Activated CD4-positive, CD25-positive, alpha-beta regulatory T cell treated with anti-CD3 and anti-CD28 coated beads, Interleukin-2, amount 50 U/mL, for 24 hours (primary cell): ENCODE measurements at regions not wholly inside any gene's neighbourhood (a gene's known extent, or its start where the extent isn't known, plus 50 kb on each side); places are given as distances from the start of the nearest gene placed in this dataset.
"Not testable (repeated sequence)": the region's sequence is repeated elsewhere in the genome, so short reads cannot be mapped to it uniquely, and the experiment has no call there.

Experiments
- ATAC-seq, 2 donors: fragments of 150-1000 bp; cut with Tn5 transposase; one replicate each; pipeline ENCODE4 v1.10.0; 2021; ENCODE audit warnings: mild to moderate bottlenecking in 1 of 2, moderate library complexity in 1 of 2

DNA sequence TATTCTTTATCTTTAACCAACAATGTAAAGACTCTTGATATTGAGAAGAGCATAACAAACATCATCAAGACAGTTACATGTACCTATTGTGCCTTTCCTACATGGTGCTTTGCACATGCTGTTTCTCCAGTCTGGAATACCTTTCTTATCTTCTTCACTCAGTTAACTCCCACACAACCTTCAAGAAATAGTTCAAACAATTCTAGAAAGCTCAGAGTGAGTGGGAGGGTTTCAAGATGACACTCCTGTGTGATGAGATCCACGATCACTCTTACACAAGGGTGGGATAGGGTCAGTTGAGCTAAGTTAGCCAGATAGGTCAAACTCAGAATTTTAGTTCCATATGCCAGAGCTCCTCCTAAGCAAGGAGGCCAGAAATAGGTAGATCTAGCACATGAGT is 915.5 kb downstream of the NR2F1-AS1 start:
- no peak for ATAC-seq

DNA sequence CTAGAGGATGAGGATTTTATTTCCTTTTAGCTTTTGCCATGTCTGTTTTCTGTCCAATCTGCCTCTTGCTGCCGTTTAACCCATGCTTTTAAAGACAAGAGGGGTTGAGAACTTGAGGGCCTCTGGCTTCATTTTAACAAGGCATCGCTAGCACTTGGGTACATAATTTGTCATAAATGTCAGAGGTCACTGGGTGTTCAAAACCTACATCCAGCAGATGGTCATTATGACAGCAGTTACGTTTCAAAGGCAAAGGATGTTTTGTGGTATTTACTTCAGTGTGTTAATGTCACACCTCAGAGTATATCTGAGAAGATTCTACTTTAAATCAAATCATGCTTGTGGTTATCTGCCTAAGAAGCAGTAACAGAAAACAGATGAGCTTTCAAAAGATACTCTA is 918.3 kb downstream of the NR2F1-AS1 start:
- ATAC-seq, result no peak

DNA sequence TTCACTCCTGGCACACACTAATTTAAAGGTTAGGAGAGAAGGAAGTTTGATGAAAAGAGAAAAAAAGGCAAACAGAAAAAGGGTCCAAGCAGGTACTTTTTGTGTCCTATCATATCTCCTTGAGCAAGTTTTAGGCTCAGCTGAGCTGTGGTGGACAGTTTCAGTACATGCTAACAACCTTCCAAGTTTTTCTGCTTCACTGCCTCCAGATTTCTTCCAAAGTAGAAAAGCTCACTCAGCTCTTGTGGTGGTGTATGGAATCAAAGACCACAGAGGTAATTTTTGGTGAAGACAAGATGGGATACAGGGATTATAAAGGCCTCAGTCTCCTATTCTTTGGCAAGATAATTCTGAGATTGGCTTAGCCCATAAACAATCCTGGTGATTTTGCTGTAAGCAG is 921.8 kb downstream of the NR2F1-AS1 start:
- no peak for ATAC-seq

DNA sequence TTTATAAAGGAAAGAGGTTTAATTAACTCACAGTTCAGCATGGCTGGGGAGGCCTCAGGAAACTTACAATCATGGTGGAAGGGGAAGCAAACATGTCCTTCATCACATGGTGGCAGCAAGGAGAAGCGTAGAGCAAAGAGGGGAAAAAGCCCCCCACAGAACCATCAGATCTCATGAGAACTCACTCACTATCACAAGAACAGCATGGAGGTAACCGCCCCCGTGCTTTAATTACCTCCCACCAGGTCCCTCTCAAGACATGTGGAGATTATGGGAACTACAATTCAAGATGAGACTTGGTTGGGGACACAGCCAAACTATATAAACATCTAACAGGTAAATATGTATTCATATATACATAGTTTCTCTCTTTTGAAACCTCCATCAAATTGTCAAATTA is 926.4 kb downstream of the NR2F1-AS1 start:
- not testable (repeated sequence) for ATAC-seq

DNA sequence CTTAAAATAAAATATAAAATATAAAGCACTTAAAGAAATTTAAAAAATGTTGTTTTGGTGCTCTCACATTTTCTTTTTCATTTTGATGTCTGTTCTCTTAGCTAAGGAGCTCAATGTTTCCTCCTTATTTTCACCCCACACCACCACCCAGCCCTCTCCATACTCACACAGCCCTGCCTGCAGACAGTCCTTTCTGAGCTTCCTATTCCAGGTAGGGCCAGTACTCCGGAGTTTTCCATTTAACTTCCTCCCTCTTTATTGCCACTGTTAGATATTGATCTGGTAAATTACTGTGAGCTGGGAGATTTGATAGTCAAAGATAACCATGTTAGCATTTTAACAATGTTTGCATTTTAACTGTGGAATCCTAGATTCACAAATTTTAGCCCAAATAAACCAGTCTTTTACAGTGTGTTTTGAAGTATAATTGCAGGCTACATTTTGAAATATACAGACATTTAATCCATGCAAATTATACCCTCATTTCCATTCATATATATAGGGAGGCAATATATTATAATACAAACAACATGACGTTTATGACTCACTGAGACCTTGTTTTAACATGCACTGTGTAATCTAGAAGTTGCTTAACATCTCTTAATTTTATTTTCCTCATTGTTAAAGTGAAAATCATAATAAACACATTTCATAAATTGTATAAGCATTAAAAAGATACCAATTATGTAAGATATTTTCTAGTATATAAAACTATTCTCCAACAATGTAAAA is 927.1 kb downstream of the NR2F1-AS1 start:
- ATAC-seq, result no peak

DNA sequence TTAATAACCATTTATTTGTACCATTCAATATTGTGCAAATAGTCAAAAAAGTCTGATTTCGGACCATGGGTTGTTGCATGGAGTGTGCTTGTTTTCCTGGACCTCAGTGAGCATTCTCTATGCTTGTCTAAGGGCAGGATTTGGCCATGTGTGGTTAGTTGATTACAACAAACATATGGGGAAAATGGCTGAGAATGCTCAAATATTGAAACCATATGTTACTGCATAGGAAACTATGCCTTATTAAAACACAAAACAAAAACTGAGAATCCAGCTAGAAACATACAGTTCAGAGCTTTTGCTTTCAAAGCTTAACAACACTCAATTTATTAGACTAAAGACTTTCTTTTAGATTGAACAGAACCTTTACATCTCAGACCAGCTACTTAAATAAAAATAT is 928.3 kb downstream of the NR2F1-AS1 start:
- no peak for ATAC-seq

DNA sequence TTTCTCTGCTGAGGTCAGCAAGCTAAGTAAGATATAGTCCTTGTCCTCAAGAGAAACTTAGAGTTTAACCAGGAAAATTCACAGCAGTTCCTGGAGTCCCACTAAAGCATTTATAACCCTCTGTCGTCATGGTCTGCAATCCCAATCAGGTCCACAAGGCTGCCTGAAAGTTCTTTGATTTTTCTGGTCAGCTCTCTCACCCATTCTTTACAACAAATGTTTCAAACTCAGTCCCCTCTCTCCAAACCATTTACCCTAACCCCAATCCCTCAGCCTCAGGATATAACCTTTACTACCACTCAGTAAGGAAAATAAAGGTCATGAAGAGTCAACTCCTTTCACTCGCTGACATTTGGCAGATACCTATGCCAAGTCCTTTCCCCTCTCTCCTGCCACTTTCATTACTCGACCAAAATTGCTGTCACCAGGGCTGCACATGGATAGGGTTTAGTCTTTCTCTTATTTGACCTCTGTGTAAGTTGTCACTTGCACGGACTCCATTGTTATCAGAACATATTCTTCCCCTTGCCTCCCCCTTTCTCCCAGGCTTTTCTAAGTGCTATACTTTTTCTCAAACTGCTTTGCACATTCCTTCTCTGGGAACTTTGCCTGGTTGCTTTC is 936.6 kb downstream of the NR2F1-AS1 start:
- ATAC-seq, result no peak

DNA sequence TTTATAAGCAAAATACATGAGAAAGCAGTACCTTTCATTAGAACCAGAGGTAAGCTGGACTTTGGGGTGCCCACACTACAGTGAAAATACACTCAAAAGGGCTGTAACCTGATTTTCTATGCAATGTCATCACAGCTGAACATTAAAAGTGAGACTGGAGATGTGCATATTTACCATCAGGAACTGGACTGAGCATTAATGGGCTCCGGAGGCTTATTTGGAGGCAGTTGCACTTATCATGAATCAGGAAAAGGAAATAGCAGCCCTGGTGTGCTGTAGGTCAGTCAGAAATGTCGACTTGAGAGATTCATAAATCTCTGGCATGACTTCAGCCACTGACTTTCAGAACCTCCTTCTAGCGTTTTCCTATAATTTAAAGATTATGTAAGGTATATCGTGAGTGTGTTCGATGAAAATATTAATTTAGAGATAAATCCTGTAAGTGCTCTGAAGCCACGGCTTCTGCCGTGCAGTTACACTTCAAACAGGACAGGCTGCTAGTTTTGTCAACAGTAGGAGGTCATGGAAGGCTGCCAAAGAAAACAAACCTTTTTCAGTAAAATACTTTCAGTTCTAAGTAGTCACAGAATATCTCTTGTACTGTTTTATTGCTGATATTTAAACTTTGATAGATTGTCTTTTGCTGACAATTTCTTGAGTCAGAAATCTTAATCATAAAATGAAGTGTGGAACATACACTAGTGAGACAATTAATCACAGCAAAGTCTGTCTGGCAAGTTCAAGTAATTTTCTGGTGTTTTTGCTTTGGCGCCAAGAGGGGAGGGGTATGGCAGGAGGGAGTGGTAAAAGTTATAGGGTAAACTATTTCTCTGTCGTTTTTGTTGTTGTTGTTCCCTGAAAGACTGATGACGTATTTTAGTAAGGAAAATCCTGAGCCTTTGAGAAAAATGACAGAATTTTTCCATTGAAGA is 939.7 kb downstream of the NR2F1-AS1 start:
- no peak for ATAC-seq

DNA sequence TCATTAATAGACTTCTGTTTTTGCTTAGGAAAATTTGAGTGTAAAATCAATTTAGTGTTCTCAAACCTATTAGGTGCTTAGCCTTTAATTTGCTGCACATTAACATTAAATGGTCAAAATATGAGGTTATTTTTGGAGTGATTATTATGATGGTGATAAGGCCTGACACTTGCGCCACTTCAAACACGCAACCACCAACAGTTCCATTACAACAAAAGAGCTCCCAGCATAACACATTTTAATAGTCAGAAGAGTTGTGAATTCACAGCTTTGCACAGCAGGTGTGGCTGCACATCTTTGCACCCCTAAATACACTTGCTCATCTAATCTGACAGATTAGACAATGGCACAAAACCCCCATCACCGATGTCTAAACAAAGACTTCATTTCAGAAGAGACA is 940.7 kb downstream of the NR2F1-AS1 start:
- no peak for ATAC-seq

DNA sequence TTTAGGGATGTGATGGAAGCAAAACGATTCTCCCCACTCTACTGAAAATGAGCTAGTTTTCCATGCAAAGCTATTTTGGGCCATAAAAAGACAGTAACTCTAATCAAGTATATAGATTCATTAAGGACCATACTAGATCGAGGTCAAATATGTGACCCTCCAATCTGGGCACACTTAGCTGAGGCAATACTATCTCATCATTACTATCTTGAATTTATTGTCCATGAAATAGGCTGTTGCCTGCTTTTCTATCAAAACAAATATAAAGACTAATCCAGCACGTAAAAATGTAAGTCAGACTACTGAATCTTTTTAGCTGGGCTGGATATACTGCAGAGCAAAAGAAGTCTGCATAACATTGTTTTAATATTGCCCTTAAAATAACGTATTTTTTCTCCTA is 943.1 kb downstream of the NR2F1-AS1 start:
- no peak for ATAC-seq

DNA sequence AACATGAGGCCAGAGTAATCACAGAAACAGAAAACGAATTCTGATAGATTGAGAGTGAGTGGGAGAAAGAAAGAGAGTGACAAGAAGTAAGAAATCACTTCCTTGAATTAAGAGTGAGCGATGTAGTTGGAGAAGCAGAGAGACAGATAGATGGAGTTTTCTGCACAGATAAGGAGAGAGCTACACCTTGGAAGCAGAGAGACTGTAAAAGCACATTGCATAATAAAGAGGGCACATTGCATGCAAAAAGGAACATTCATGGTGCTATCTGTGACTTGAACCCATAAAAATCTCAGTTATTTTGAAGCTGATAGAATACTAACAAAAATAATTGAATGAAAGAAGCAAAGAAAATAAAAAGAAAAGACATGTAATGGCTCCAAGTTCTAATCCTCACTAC is 943.8 kb downstream of the NR2F1-AS1 start:
- no peak for ATAC-seq

DNA sequence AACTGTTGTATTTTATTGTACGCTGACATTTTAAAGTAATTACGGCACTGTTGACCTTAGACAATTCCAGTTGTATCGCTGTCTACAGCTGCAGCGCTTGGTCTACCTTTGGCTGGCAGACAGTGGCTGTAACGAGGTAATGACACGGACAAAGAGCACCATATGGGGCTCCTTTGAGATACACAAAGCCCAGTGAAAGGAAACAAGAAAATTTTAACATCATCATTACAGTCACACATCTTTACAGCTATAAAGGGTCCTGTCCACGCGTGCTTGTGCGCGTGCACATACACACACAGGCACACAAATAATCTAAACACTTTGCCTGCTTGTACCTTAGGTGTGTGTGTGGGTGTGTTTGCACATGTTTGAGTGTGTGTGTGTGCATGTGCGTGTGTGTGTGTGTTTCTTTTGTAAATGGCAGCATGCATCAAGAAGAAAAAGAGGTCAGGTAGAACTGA is 946.0 kb downstream of the NR2F1-AS1 start:
- no peak for ATAC-seq

DNA sequence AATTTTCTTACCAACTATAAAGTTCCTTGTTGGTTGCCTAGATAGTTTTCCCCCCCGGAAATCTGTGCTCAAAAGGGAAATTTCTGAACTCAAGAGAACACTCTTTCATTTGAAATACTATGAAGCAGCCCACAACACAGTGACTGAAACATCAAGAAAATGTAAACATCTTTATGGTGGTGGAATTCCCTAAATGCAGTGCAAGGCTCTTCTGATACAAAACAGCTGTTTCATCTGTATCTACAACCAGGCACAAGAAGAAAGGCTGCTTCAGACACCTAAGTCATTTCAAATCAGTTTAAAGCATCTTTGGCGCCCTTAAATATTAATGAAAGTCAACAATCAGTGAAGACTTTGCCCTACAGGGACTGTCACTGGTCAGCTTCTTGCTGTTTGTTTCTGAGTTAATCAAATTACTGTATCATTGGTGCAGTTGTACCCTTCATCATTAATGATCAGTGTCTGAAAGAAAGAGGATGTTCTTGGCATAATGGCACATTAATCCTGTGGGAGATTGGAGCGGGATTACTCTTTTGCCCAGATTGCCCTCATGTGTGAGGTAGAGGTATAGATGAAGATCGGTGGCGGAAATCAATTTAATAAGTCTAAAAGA is 947.0 kb downstream of the NR2F1-AS1 start:
- ATAC-seq, result no peak

DNA sequence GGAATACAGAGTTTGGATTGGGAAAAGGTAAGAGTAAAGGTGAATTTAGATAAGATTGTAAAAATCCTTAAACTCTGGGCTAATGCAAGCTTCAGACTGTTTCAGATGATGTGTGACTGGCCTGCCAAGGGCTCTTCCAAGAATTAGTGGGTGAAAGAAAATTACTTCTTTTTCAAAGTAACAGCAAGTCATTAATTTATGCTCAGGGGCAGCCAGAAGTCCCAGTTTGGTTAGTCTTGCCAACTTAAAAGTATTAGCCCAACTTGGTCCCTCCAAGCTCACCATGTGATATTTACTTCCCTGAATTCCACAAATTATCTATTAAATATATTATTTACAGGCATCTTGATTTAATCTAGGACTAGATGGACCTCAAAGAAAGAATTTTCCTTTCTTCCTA is 947.8 kb downstream of the NR2F1-AS1 start:
- ATAC-seq, result no peak

DNA sequence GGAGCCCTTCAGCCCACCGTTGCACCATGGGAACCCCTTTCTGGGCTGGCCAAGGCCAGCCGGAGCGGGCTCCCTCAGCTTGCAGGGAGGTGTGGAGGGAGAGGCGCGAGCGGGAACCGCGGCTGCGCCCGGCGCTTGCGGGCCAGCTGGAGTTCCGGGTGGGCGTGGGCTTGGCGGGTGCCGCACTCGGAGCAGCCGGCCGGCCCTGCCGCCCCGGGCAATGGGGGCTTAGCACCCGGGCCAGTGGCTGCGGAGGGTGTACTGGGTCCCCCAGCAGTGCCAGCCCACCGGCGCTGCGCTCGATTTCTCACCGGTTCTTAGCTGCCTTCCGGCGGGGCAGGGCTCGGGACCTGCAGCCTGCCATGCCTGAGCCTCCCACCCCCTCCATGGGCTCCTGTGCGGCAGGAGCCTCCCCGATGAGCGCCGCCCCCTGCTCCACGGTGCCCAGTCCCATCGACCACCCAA is 949.8 kb downstream of the NR2F1-AS1 start:
- not testable (repeated sequence) for ATAC-seq

DNA sequence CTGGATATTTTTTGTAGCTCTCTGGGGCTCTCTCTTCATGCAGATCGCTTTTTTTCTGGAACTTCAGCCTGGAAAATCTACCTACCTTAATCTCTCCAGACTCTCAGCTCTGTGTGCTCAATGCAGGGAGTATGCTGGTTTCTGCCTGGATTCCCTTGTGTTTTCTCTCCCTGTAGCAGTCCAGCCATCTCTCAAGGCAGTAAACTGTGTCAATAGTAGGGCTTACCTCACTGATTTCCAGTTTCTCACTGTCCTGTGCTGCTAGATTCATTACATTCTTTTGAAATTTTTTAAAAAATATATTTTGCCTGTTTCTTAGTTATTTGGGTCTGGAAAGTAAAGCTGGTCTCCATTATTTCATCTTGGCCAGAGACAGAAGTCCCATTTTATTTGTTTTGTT is 951.4 kb downstream of the NR2F1-AS1 start:
- no peak for ATAC-seq

DNA sequence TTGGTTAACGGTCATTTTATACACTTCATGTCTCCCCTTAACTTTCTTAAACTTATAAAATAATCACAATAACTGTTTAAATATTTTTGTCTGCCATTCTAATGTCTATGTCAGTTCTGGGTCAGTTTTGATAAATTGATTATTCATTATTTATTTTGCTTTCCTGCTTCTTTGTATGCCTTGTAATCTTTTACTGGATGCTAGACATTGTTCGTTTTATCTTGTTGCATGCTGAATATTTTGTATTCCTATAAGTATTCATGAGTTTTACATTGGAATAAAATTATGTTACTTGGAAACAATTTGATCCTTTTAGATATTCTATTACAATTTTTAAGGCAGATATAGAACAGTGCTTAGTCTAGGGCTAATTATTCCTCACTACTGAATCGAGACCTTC is 952.0 kb downstream of the NR2F1-AS1 start:
- ATAC-seq, result no peak

DNA sequence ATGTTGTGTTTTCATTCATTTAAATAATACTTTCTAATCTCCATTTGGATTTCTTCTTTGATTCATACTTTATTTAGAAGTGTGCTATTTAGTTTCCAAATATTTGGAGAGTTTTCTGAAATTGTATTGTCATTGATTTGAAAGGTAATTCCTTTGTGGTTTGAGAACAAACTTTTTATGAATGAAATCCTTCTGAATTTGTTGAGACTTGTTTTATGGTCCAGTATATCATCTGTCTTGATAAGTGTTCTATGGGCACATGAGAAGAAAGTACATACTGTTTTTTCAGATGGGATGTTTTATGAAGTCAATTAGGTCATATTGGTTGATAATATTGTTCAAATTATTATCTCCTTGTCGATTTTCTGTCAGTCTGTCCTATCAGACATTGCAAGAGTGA is 953.8 kb downstream of the NR2F1-AS1 start:
- no peak for ATAC-seq

DNA sequence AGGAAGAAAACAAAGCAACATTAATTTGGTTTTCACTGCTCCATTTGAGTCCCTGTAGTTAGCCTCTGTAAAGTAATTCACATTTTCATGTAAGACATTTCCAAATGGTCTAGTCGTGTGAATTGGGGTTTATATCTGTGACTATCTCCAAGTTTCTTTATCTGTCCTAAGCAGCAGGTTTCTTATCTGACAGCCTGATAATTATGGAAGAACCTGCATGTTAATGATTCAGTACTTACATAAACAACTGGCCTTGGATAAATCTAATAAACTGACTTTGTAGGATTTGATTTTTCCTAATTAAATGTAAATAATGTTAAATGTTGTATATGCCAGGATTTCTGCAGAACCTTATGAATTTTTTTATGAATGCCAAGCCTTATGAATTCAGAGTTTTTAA is 964.9 kb downstream of the NR2F1-AS1 start:
- no peak for ATAC-seq

DNA sequence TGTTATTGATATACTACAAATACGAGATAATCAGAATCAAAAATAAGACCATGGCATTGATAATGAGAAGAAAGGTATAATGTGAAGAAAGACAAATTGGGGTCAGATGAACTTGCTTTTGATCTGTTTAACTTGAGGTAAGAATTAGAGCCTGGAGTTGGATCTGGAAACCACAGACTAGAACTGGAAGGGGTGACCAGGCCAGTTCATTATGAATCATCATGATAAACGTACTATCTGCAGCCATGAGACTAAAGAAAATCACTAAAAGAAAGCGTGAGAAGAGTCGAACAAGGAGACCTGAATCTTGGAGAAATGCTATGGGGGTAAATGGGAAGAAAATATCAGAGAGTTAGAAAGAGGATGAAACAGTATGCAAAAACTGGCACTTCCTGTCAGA is 967.5 kb downstream of the NR2F1-AS1 start:
- ATAC-seq, result no peak

DNA sequence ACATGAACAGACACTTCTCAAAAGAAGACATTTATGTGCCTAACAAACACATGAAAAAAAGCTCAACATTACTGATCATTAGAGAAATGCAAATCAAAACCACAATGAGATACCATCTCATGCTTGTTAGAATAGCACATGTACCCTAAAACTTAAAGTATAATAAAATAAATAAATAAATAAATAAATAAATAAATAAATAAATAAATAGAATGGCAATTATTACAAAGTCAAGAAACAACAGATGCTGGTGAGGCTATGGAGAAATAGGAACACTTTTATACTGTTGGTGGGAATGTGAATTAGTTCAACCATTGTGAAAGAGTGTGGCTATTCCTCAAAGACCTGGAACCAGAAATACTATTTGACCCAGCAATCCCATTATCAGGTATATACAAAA is 970.6 kb downstream of the NR2F1-AS1 start:
- not testable (repeated sequence) for ATAC-seq

DNA sequence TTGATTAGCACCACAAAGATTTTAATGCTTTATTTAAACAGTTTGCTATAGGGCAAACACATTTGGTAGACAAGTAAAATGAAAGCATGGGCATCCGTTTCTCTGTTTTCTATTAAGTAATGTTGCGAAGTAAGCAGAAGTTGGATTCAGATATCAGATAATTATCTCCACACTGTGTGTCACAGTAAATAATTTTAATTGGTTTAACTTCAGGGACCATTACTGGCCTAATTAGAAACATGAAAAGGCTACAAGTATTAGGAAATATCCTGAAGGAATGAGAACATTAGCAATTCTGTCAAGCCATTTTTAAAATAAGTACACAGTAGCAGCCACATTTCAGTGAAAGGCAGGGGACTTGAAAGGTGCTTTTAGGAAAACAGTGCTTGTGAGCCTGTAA is 975.4 kb downstream of the NR2F1-AS1 start:
- ATAC-seq, result no peak

DNA sequence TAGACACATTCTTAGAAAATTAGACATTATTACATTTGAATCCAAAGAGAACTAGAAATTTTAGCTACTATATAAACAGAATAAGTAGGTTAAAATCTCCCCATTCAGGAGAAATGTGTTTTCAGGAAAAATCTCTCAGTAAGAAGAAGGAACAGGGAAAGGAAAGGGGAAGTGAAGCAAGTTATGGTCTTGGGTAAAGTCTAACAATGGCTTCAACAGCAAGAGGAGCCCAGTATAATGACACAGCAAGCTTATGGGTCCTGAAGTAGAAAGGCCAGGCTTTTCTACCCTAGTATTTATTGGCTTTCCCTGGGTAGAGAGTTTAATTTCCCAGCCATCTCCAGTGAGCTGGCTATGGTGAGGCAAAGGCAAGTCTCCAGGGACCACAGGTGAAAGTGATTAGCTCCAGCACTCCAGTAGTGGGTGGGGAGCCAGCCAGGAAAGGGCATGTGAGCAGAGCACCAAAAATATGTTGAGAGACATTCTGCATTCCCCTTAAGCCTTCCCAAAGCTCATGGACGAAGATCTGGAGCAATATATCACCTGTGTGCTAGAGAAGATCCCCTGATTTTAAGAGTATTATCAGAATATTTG is 981.7 kb downstream of the NR2F1-AS1 start:
- no peak for ATAC-seq
